Hypothalamus (tissue), 51 donors: ENCODE measurements at regions not wholly inside any gene's neighbourhood (a gene's known extent, or its start where the extent isn't known, plus 50 kb on each side); places are given as distances from the start of the nearest gene placed in this dataset.
"Not testable (repeated sequence)": the region's sequence is repeated elsewhere in the genome, so short reads cannot be mapped to it uniquely, and the experiment has no call there.

Source experiments
- DNase-seq, 51 donors: peaks; one replicate each; lab custom pipeline; 2025; lab: John Stamatoyannopoulos, UW

DNA sequence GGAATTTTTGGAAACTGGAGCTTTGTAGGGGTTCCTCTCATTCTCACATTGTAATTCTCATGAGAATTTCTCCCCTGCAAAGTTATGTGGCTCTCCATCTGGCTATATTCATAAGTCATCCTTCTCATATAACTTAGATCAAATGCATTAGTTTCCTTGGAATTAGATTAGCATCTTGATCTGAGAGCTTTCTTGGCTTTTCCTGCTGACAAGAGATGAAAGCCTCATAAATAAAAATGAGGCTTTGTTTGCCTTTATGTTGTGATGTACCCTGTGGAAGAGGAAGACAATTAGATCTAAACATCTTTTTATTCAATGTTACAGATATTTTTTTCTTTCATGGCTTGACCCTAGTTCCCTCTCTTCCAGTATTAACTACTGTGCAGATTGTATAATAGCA is 165.4 kb upstream of the ZPLD1 start:
- no peak for DNase-seq

DNA sequence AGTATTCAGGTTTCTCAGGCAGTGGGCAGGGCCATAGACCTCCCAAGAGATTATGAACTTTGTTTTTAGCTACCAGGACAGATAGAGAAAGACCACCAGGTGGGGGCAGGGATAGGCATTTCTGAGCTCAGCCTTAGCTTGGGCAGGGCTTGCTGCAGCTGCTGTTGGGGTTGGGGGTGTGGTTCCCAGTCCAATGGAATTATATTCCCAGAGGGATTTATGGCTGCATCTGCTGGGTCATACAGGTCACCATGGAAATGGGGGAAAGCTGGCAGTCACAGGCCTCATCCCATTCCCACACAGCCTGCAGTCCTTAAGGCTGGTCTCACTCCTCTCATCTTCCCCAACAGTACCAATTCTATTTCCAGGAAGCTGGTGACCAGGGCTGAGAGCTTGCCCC is 144.6 kb upstream of the ZPLD1 start:
- no peak for DNase-seq

DNA sequence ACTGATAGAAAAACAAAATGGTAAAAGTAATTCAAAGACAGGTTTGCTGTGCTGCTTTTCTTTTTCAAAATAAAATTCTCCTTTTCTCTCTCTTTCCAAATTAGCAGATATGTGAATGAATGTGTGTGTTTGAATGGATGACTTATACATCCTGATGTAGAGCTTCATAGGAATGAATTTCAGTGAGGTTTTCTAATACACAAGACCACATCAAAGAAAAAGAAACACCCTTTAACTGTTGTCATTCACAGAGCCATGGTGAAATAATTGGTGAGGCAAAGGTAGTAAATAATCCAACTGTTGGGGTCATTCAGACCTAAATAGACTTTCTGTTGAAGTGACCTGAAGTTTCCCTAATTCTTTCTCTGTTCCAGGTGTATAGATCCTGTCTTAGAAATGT is 139.1 kb upstream of the ZPLD1 start:
- DNase-seq, result no peak

DNA sequence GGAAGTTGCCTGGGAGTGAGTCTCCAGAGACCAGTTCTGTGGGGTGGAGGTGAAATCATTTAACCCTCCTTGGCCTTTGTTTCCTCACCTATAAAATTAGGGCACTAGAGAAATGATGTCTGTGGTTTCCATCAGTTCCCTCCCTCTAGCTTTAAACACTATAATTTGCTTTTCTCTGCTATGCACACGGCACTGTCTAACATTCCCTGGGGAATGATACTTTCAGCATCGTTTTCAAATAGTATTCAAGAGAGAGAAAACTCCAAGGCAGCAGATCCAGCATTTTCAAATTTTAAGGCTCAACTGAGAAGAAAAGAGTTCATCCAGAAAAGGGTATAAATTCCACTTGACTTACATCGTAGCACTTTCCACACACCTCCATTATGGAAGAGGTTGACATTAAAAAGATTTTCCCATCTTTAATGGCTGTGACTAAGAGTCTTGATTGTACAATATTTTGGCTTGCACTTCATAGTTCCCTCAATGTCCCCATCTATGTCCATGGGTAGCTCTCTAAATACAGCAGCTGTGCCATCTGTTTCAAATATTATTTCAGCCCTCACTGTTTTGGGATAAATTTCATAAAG is 137.7 kb upstream of the ZPLD1 start:
- DNase-seq, result no peak

DNA sequence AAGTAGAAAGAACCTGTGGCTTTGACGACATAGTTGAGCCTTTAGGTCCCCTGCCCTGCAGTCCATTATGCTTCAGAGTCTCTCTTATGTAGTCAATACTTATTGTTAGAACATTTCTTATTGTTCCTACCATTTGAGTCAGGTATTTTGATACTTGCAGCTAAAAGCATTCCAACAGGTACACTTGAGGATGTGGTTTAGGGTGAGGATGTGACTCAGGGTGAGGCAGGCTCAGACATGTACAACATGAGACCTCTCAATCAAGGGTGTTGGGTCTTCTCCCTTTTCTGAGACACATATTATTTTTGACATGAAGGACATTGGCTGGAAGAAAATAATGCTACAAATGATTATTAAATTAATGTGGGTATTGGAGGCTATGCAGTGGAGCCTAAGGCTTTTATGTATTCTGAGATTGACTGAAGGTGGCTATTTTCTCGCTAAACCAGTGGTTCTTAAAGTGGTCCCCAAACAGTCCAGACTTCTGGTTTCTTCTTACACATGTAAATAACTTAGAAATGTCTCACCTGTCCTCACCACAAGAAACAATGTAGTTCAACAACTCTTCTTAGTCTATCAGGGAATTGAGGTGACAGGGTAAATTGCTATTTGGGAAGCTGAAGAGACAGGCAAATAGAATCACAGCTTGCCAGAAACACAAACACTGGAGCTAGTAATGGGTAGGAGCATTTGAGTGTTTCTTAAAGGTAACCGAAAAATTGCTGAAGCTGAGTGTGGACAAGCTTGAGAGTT is 135.5 kb upstream of the ZPLD1 start:
- no peak for DNase-seq

DNA sequence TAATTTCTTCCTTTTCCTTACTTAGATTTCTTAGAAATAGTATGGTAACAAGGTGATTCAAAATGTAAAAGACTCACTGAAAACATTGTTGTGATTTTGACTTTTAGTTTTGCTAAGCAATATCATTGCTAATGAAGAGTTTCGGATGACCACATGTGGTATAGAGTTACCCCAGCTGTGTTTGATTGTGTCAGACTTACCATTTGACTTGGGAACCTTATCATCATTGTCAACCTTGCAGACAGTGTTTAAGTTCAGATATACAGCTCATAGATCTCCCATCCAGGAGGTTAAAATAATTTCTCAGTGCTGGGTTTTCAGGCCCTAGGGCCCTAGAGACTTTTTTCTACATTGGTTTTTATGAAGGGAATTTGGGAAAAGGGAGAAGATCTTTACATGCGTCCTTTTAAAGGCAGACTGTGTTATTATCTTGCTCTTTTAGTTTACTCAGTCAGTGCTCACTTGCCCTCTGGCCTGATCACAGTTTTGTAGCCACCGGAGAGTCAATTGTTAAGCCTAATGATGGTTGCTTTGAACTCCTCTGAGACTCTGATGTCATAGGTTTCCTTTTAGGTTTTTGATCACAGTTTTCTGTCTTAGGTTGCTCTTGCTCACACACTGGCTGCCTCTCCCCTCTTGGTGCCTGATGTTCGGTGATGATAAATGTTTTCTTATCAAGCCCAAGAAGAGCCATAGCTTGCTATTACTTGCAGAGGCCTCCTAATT is 133.5 kb upstream of the ZPLD1 start:
- DNase-seq, result no peak

DNA sequence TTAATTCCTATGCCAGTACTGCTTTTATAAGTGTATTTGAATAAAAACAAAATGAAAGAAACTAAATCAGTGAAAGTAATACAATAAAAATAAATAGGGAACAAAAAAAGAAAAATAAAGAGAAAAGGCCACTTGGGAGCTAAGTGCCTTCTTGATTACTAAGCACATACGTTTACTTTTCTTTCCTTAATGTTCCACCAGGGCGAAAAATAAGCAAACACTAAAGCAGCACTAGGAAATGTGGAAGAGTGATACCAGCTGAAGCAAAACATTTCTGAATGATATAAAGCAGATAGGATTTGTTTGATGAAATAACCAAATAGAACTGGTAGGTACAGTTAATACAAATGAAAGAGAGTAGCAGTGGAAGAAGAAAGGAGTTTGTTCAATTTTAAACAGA is 132.8 kb upstream of the ZPLD1 start:
- DNase-seq, result no peak

DNA sequence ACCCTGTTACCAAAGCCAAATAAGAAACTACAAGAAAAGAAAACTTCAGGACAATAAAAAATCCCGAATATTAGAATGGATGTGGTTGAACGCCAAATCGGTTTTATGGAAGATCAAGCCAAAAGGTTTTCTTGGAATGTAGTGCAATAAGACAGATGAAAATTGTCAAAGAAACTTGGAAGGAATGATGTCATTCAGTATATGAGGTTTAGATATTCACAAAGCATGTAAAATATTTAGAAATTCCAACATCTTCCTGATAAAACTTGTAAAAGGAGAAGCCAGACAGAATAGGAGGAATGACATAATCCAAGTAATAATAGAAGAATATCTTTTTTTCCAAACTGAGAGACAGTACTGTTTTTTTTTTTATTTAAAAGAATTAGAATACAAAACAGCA is 130.3 kb upstream of the ZPLD1 start:
- no peak for DNase-seq

DNA sequence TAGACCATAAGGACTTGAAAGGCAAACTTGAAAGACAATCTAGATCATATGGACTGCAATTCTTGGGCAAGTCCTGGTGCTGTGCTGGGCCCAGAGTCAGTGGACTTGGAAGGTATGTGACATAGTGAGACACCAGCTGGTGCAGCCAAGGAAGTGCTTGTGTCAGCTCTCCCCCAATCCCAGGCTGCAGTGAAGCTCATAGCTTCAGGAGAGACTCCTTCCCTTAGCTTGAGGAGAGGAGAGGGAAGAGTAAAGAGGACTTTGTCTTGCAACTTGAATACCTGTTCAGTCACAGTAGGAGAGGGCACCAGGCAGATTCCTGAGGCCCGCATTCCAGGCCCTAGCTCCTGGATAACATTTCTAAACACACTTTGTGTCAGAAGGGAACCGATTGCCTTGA is 127.4 kb upstream of the ZPLD1 start:
- DNase-seq, result no peak

DNA sequence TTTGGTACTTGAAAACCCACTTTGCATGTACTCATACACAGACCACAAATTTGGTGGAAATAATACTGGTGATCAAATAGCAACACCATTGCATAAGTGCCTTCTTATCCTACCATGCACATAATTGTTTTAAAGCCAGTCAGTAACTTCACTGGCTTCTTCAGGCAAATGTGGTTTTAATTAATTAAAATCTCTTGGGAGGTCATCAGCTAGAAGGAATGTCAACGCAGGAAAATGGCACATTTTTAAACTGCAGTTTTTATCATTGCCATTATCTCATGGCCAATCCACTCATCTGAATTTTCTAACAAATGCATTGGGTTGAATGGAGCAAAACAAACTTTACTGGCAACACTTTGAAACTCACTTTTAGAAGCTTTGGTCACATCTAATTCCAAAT is 105.7 kb upstream of the ZPLD1 start:
- DNase-seq, result no peak

DNA sequence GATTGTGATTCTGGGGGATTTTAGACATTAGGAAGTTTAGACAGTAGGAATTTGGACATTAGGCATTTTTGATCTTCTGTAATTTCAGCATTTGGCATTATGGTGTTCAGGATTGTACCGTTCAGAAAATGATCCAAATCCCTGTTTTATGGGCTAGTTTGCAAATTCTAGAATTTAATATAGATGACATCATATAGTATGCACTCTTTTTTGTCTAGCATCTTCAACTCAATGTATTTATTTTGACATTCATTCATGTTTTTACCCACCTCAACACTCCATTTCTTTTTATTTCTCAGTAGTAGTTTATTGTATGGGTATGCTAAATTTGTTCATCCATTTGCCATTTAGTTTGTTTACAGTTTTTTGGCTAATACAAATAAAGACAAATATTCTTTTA is 105.3 kb upstream of the ZPLD1 start:
- no peak for DNase-seq

DNA sequence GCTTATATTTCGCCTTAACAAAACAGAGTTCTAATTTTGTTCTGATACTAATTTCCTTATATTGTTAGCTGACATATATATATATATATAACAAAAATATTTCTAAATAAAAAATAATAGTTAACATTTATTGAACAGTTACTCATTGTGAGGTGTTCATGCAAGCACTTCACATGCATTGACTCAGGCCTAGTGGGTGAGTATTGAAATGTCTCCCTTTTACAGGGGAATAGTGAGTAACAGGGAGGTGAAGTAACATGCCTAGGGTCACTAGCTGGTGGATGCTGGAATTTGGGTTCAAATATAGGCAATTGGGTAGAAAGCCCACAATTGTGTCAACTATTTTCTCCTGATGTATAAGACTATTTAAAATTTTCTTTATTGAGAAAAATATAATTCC is 102.6 kb upstream of the ZPLD1 start:
- no peak for DNase-seq

DNA sequence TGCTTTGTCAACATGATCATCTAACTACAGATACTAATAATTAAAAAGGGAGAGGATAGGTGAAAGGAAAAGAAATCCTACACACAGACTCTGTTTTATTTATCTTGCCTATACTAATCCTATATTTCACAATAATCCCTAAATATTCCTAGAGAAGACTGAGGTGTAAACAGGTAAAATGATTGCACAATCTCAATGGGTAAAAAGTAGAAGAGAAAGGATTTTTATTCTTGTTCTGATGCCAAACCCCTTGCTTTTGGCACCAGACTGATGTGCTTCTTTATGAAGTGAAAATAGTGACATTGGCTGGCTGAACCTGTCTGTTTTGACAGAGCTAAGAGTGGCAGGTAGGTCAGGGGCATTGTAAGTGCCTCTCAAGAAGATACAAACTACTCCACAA is 101.9 kb upstream of the ZPLD1 start:
- no peak for DNase-seq

DNA sequence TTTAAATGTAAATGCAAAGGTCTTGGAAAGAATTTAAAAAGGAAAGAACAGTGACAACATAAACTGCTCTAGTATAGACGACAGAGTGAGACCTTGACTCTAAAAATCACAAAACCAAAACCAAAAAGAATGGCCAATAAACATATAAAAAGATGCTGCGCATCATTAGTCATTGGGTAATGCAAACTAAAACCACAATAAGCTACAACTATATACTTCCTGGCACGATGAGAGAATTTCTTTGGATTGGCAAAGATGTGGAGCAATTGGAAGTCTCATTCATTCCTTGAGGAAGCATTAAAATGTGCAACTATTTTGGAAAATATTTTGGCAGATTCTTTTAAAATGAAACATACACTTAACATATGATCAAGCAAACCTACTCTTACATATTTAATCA is 98.7 kb upstream of the ZPLD1 start:
- no peak for DNase-seq

DNA sequence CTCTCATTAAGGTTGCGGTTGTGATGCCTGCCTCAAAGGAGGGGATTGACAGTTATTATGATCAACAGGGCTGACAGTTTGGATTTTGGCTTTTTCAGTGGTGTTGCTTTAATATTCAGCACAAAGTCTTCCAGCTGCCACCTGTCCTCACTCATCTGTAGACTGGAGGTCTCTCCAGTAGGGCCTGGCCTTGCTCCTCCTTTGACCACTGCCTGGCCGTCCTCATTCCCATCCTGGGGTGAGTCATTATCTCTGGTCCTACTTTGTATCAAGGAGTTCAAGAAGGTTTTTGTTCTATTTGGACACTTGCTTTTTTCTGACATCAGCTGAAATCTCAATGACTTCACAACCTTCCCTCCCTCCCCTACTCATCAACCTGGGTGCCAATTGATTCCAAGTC is 95.1 kb upstream of the ZPLD1 start:
- no peak for DNase-seq

DNA sequence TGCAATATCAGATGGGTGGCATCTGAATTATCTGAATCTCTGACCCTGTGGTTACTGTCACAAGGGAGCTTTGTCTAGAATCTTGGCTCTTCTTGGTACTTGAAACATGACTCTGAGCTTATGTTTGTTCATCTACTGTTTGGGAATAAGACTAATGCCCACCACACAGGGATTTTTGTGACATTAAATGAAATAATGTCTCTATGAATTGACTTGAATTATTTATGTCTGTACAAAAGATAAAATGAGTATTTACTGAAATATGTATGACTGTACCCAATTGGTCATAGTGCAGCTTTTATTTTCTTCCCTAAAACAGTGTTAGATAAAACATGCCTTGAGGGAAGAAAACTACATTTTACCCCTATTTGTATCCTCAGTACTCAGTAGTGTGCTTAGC is 87.9 kb upstream of the ZPLD1 start:
- DNase-seq, result no peak

DNA sequence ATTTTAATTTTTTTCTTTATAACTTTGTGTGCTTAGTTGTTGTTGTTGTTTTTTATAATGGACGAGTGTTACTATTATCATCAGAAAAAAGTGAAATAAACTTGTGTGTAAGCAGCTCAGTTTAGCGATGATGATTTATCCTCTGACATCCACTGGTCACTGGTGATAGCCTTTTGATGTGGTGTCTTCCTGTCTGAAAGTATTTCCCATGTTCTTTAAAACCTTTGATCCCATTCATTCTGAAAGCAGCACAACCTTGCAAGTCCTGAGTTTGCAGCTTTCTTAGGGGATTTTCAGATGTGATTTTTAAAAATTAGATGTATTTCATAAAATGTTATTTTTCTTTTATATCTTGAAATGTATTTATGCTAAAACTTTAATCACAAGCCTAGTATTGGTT is 85.9 kb upstream of the ZPLD1 start:
- DNase-seq, result no peak

DNA sequence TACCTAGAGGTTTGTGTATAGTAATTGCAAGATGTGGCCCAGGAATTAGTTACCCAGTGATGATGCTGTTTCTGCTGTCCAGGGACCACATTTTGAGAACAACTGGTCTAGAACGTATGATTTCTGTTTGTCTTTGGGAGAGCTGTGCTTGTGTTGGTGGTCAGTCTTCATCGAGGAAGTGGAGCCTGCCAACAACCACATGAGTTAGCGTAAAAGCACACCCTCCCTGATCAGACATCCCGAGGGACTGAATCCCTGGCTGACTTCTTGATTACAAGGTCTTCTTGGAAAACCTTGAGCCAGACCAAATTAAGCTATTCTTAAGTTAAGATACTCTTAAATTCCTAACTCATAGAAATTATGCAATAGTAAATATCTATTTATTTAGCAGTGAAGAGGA is 81.7 kb upstream of the ZPLD1 start:
- DNase-seq, result no peak

DNA sequence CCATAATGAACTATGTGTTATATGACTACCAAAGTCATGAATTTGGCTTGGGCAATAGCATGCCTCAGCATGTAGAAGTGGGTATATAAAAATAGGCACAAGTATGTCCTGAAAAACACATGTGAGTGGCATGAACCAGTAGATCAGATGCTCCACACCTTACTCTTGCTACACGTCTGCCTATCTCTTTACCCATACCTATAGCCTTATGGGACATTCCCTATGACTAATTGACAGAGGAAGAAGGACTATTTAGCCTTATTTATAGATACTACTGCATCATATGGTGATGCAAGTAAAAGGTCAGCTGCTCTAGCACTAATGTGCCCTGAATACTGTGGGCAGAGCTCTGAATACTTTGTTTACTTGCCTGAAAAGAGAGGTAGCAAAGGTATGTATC is 81.0 kb upstream of the ZPLD1 start:
- no peak for DNase-seq

DNA sequence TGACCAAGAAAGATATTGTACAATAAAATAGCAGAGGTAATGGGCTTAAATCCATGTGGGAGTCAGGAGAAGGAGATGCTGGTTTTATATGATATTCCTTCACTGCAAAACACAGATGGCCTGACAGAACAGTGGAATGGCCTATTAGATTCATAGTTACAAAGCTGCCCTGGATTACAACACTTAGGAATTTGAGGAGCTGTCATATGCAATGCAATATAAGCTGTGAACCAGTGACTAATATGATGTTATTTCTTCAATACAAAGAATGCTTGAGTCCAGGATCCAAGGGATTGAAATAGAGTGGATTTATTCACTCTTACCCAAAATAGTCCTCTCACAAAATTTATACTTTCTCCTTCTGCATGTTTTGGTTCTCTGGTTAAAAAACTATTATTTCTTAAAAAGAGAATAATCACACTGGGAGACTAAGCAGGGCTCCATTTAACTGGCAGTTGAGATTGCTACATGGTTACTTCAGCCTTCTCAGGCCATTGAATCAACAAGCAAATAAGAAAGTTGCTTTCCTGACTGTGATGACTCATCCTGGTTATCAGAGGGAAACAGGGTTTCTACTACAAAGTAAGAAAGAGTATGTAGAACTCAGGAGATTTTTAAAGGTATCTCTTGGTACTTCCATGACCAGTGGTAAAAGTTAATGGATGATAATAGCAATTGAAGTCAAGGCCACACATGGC is 79.8 kb upstream of the ZPLD1 start:
- DNase-seq, result no peak

DNA sequence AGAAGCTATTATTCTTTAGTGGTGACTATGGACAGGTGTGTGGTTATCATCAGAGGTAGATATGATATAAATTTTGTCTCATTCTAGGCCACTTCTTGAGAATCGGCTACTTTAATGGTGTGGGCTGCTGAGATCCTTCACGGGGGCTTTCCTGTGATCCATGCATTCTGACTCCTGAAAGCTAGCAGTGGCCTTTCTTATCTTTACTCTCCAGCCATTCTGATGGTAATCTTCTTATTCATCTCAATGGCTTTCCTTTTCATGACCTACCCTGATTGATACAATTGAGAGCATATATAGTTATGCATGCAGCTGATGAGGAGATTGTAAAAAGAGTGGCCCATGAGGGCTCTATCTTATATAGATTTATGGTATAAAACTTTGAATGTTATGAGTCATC is 78.3 kb upstream of the ZPLD1 start:
- no peak for DNase-seq

DNA sequence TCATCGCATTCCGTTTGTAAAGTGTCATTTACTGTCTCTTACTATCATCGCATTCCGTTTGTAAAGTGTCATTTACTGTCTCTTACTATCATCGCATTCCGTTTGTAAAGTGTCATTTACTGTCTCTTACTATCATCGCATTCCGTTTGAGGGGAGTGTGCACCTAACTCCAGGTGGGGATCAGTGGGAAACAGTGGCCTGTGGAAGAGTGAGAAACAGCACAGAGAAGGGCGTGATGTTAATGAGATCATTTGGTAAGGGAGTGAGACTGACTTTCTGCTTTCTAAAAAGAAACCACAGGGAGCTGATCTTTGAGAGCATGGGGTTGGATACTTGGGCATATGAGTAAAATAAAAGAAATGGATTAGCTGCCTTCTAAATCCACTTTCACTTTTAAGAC is 77.5 kb upstream of the ZPLD1 start:
- DNase-seq, result not testable (repeated sequence)
